ENCODE measurements at regions not wholly inside any gene's neighbourhood (a gene's known extent, or its start where the extent isn't known, plus 50 kb on each side); places are given as distances from the start of the nearest gene placed in this dataset.
"Not testable (repeated sequence)": the region's sequence is repeated elsewhere in the genome, so short reads cannot be mapped to it uniquely, and the experiment has no call there.

DNA sequence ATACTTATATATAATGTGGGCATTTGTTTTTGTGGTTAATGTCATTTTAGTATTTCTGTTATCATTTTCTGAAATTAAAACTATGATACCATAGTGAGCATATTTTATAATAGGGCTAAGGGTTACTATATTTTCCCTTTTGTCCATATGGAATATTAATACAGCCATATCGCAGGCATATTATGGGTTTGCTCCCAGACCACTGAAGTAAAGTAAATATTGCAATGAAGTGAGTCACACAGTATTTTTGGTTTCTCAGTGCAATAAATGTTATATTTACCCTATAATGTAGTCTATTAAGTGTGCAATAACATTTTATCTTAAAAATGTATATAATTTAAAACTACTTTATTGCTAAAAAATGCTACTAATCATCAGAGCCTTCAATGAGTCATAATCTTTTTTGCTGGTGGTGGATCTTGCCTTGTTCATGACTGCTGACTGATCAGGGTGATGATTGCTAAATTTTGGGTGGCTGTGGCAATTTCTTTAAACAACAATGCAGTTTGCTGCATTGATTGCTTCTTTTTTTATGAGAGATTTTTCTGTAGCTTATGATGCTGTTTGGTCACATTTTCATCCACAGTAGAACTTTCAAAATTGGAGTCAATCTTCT lies 1044.5 kb upstream of the NOVA1 start:
- no peak for DNase-seq

- DNase-seq: no peak
These were observed 1062.8 kb upstream of the NOVA1 start for GRCh38 chr14:27660683-27661082.

DNA sequence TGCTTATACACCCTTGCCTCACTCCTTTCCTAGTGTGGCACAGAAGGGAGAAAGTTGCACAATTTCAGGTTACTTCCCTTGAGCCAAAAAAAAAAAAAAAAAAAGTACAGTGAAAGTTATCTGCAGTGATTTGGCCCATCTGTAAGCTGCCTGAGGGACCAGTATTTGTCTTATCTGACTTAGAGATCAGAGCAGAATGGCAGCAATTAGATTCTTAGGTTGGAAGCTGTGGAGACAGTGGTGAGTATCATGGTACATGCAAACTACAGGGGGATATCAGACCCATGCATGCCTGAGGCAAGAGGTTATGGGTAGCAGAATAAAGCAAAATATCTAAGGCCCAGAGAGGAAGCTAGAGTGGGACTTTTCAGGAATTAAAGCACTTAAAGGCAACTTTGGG lies 1070.7 kb upstream of the NOVA1 start:
- DNase-seq: no peak

- no peak for DNase-seq
These were observed 1074.2 kb upstream of the NOVA1 start for GRCh38 chr14:27672047-27672446.

DNA sequence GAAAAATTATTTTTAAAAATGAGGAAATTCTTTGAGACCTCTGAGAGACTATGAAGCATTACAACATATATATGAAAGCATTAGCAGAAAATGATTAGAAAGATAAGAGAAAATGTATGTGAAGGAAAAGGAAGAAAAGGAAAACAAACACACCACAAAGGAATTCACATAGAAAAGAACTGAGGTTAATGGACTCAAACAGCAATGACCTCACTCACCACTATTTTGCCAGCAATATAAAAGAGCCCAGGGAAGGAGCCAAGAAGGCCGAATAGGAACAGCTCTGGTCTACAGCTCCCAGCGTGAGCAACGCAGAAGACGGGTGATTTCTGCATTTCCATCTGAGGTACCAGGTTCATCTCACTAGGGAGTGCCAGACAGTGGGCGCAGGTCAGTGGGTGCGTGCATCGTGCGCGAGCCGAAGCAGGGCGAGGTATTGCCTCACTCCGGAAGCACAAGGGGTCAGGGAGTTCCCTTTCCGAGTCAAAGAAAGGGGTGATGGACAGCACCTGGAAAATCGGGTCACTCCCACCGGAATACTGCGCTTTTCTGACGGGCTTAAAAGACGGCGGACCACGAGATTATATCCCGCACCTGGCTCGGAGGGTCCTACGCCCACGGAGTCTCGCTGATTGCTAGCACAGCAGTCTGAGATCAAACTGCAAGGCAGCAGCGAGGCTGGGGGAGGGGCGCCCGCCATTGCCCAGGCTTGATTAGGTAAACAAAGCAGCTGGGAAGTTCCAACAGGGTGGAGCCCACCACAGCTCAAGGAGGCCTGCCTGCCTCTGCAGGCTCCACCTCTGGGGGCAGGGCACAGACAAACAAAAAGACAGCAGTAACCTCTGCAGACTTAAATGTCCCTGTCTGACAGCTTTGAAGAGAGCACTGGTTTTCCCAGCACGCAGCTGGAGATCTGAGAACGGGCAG lies 1075.2 kb upstream of the NOVA1 start:
- DNase-seq: not testable (repeated sequence)

- no peak for DNase-seq
These were observed 1080.5 kb upstream of the FOXG1 start for GRCh38 chr14:27686137-27686536.

DNA sequence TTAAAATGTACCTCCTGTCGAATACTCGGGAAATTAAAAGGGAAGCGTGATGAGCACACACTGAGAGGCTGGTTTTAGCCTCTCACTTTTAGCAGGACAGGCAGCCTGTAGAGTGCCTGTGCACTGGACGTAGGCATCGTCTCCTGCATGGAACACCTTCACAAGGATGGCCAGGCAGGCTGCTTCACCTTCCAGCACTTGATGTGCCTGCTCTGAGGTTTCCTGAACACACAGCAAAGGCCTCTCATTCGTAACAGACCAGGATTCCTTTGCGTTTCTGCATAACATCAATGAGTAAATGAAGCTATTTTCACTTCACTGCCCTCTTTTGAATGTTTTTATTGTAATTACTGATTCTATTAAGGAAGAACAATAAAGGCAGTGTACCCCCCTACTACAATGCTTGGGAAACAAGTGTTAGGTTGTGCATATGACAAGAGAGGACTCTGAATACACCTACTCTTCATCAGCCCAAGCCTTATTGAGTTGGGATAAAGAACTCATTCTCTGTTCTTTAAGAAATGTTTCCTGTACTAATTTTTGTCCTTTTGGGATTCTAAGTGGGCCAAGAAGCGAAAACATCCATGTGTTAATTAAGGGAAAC lies 1077.6 kb upstream of the FOXG1 start:
- no peak for DNase-seq

- DNase-seq: no peak
These were observed 1054.2 kb upstream of the FOXG1 start for GRCh38 chr14:27712364-27712763.

GRCh38 chr14:27715561-27715960 lies 1051.0 kb upstream of the FOXG1 start:
- DNase-seq: no peak

DNA sequence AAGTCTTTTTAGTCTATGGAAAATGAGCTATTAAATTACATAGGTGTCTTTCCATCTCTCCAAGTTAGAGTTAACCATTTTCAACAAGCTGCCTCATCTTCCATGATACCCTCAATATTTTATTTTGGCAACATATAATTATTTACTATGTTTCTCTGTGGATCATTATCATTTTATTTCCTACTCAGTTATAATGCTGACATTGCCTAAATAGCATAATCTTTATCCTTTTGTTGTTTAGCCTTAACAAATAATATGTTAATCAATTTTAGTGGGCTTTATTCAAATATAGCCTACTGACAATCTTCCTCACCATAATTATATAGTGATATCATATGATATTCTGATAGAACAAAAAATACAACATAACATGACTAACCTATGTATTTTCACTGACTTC lies 1044.8 kb upstream of the FOXG1 start:
- DNase-seq: no peak

- DNase-seq: no peak
These were observed 1041.1 kb upstream of the FOXG1 start for GRCh38 chr14:27725482-27725881.

DNA sequence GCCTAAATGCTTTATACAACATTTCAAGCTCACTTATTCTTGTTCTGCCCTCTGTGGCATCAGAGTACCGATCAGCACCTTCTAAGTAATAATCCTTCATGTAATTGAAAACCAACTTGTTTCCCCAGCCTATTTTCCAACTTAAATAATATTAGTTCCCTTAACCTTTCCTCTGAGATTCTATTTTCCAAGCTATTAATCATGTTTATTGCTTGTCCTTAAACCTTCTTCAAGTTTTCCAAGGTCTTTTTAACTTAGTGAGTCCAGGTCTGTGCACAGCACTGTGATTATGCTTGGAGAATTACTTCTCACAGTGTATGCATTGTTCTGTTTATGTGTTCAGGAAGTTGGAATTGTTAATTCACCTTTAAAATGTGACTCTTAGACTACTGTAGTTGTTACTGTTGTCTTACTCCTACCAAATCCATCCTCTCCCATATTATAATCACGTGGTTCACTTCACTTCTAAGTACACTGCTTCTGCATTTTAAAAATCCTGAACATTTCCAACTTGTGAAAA lies 1039.3 kb upstream of the FOXG1 start:
- no peak for DNase-seq

DNA sequence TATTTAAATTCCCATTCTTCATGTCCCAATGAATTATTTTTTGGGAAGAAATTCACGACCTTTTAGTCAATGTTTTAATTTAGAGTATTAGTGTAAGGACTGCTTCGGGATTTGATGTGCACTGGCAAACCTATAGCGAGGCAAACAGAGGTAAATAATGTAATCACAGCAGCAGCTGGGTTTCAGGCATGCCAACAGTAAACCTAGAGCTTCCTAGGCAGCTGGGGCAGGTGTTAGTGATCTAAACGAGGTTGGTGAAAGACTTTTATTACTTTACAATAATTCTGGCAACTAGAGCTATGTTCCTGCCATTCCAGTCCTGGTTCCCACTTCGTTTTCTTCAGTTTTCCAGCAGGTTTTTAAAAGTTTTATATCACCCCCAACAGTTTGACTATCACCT lies 1036.4 kb upstream of the FOXG1 start:
- no peak for DNase-seq

- DNase-seq: no peak
These were observed 1026.9 kb upstream of the FOXG1 start for GRCh38 chr14:27739657-27740156.

GRCh38 chr14:27750114-27750513 lies 1016.5 kb upstream of the FOXG1 start:
- DNase-seq: no peak

- not testable (repeated sequence) for DNase-seq
These were observed 1008.9 kb upstream of the FOXG1 start for GRCh38 chr14:27757642-27758041.

DNA sequence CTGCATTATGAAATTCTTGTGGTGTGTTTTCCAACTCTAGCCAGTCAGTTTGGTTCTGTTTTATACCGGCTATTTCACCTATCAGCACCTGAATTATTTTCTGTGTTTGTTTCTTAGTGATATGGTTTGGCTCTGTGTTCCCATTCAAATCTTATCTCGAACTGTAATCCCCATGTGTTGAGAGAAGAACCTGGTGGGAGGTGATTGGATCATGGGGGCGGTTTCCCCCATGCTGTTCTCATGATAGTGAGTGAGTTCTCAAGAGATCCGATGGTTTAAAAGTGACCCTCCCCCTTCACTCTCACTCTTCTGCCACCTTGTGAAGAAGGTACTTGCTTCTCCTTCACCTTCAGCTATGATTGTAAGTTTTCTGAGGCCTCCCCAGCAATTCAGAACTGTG lies 1006.2 kb upstream of the FOXG1 start:
- DNase-seq: not testable (repeated sequence)

DNA sequence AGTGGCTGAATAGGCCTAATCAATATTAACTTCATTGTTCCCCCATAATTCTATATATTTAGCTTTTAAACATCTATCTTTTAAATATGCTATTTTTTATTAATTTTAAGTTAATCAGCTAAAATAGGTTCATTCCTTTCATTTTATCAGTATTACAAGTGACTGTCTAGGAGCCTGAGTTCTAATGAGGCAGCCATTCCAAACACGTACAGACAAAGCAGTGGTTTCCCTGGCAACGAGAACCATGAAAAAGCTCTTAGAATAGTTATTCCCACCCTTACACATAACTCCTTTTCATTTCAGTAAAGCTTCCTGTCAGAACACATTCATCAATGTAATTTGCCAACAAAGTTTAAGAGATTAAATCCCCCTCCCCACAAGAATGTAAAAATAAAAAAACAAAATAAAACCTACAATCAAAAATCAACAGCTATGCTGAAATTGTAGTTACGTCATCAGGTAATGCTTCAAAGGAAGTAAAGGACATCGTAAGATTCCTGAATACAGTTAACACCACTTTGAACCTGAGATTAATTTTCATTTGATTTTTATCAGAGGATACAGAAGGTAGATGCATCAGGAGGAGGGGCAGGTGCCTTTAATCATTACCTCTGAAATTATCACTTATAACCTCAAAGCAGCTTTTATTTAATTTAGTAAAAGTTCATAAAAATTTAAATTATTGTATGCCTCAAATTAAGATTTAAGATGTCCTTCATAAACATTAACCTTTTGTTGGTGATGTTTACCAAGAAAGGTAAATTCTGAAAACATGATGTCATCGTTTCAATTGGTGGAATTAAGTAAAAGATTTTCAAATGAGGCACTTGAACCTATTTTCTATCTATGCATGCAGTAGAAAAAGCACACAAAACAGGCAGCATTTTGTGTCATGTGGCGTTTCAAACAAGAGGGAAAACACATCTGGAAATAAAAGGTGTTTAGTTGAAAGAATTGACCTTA lies 967.2 kb upstream of the FOXG1 start:
- DNase-seq: not testable (repeated sequence)

DNA sequence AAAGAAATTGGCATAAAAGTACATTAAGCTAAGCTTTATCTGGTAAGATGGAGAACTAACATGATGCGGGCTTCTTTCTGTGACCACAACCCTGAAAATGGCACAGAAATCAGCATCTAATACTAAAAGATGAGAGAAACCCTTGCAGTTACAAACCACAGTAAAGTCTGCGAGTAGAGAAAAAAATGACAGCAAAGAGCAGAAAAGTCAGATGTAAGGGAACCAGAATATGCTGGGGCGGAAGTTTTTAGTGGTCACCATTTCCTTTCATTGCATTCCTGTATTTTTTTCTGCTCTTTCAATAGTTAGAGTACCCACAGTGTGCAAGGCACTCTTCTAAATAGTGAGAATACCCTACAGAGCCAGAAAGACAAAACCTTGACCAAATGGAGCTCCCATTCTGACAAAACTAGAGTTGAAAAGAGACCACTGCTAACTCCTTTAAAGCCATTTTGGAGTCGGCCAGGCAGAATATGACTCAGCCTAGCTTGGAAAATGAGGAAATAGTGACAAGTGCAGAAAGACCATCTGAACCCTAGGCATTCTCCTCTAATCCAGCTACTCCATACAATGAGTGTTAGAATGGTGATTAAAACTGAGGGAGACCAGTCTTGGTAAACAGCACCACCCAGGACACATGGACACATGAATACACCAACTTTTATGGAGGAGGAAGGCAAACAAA lies 948.7 kb upstream of the FOXG1 start:
- not testable (repeated sequence) for DNase-seq

- DNase-seq: not testable (repeated sequence)
These were observed 940.4 kb upstream of the FOXG1 start for GRCh38 chr14:27826149-27826548.

DNA sequence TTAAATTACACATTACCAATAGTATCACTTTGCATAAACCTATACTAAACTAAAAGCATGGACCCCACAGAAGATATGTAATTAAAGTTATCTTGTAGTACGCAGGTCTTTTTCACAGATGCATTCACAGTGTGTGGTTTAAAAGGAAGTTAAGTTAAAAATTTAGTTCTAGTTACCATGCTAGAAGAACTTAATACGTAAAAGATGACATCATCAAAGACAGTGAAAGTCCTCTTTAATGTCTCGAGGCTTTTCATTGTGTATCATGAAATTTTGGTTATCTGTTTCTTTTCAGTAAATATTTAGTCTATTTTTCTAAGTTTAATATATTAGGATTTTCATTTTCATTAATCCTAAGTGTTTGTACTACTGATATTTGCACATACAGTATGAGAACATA lies 934.6 kb upstream of the FOXG1 start:
- not testable (repeated sequence) for DNase-seq

- not testable (repeated sequence) for DNase-seq
These were observed 933.6 kb upstream of the FOXG1 start for GRCh38 chr14:27833001-27833400.
